Mucosa of descending colon (tissue), 3 donors: ENCODE measurements at regions not wholly inside any gene's neighbourhood (a gene's known extent, or its start where the extent isn't known, plus 50 kb on each side); places are given as distances from the start of the nearest gene placed in this dataset.

Source experiments
- ATAC-seq: fragments of 200-7000 bp; cut with Tn5 transposase; one replicate; pipeline ENCODE4 v1.9.1; 2020; ENCODE audit warnings: mild to moderate bottlenecking, moderate library complexity
- DNase-seq, 3 donors: peaks; one replicate each; pipeline ENCODE4 v3.0.0-alpha.2; 2020
- H3K36me3 ChIP-seq: fragments of 200-600 bp; one replicate; pipeline ENCODE4 v1.8.0; 2021; ENCODE audit warnings: low read depth, mild to moderate bottlenecking
- H3K4me1 ChIP-seq: fragments of 200-600 bp; one replicate; pipeline ENCODE4 v1.8.0; 2021; ENCODE audit warnings: low read depth, mild to moderate bottlenecking
- H3K4me3 ChIP-seq: fragments of 200-600 bp; one replicate; pipeline ENCODE4 v1.8.0; 2021; ENCODE audit warnings: mild to moderate bottlenecking
- H3K9me3 ChIP-seq: fragments of 200-600 bp; one replicate; pipeline ENCODE4 v1.8.0; 2021; ENCODE audit warnings: mild to moderate bottlenecking
- intact Hi-C, 2 donors: fragments of 100-400 bp; cut with DNase I in 1 of 2; cut with micrococcal nuclease in 1 of 2; formaldehyde crosslinking; loops; one replicate each; pipeline versions ENCODE4 v1.11.0 to v1.11.1; 2022; cut with DNase I, micrococcal nuclease
- TF ChIP-seq, protein P1 (sequence below): fragments of 200-600 bp; IDR thresholded peaks from one replicate; pipeline ENCODE4 v1.8.0; 2022; ENCODE audit warnings: antibody characterized with exemption, mild to moderate bottlenecking
- donor health status: DM: no; HTN: no; CAD: no; lungs with moderate emphysema.
- donor health status: DM: no; HTN: no; CAD: no.
- donor health status: DM: no; HTN: yes; CAD: no.

DNA sequence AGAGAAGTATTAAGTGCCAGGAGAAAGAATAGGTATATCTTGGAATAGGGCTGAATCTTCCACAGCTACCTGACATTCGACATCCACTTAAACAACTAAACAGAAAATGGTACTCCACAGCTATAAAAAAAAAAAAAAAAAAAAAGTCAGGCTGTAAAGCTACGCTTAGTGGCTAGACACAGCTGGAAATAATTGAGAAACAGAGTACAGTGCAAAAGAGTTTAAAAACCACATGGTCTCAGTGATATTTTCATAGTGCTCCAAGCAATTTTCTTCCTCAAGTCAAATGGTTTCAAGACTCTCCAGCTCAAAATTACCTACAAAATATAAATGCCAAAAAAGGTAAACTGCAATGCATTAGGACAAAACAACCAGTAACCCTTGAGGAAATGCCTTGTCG lies 607.1 kb downstream of the KCNJ2 start:
- no peaks in the 10 kb centered on the region for H3K4me1 ChIP-seq
- intact Hi-C loops: no loop called here
- H3K36me3 ChIP-seq: no peaks in the 10 kb centered on the region
- no peak for DNase-seq
- no peak for ATAC-seq
- TF ChIP-seq, protein P1, sequence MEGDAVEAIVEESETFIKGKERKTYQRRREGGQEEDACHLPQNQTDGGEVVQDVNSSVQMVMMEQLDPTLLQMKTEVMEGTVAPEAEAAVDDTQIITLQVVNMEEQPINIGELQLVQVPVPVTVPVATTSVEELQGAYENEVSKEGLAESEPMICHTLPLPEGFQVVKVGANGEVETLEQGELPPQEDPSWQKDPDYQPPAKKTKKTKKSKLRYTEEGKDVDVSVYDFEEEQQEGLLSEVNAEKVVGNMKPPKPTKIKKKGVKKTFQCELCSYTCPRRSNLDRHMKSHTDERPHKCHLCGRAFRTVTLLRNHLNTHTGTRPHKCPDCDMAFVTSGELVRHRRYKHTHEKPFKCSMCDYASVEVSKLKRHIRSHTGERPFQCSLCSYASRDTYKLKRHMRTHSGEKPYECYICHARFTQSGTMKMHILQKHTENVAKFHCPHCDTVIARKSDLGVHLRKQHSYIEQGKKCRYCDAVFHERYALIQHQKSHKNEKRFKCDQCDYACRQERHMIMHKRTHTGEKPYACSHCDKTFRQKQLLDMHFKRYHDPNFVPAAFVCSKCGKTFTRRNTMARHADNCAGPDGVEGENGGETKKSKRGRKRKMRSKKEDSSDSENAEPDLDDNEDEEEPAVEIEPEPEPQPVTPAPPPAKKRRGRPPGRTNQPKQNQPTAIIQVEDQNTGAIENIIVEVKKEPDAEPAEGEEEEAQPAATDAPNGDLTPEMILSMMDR: no peak
- H3K9me3 ChIP-seq: no peaks in the 10 kb centered on the region
- H3K4me3 ChIP-seq: no peak overlapping the region

DNA sequence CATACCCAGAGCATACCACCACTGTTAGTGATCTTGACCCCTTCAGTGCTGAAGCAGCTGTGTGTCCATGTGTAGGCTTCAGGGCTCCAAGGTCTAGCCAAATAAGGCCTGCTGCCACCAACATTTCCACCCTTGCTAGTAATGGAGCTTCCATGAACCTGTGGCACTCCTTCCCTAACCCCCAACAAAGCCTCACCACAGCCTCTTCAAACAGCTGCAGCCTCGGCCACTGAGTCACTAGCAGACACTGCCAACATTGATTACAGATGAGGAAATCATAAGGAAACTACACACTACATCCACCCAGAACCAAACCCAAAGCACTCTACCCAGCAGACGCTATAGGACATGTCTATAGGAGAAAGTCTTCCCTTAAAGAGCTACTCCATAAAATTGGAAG lies 610.7 kb downstream of the KCNJ2 start:
- TF ChIP-seq, protein P1: no peak
- no peak for ATAC-seq

DNA sequence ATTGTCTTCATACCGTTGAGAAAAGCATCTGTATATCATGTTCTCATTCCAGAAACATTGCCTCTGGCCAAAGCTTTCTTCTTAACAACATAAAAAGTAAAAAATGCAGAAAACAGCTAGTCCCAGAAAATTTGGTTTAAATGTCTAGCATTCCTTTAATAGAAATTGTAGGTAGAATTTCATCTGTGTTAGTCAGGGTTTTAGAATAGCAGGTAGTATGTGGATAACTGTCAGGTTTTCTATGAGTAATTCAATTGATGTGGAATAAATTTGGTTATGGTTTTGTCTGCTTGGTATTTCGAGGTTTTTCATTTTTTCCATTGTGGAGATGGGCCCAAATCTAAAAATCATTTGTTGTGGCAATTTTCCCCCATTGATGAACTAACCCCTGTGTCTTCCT lies 616.7 kb downstream of the KCNJ2 start:
- TF ChIP-seq, protein P1: no peak
- intact Hi-C loops: no loop called here
- no peak for DNase-seq
- H3K4me3 ChIP-seq: no peak overlapping the region
- no peak for ATAC-seq
- H3K4me1 ChIP-seq: no peaks in the 10 kb centered on the region
- H3K36me3 ChIP-seq: no peaks in the 10 kb centered on the region
- no peaks in the 10 kb centered on the region for H3K9me3 ChIP-seq

More for the DNA sequence above, 610.7 kb downstream of the KCNJ2 start:
- no peak for DNase-seq
- intact Hi-C loops: no loop called here
- Histone ChIP-seq H3K4me3 (no peak overlapping the region), H3K36me3 (no peaks in the 10 kb centered on the region), H3K4me1 (no peaks in the 10 kb centered on the region), H3K9me3 (no peaks in the 10 kb centered on the region)

DNA sequence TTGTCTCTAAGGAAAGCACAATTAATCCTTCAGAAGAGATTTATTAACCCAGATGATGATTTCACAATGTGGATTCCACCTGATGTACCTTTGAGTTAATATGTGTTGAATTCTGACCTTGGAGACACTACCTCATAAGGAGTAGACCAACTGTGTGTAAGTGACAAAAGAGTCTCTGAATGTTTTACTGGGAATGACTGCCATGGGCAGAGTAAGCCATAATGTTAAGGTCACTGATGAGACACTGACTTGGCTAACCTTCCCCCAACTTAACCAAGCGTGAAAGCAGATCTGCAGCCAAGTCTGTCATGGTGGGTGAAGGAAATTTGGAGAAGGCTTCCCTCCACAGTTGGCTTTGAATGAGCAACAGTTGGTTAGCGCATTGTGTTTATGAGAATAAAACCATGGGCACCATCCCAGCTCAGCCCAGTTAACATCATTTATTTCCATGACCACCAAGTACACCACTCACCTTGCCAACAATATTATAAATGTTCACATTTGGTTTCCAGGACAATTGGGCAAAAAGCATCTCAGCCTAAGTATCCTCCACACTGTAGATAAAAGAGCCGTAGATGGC lies 618.5 kb downstream of the KCNJ2 start:
- Histone ChIP-seq H3K9me3 (no peaks in the 10 kb centered on the region), H3K4me1 (no peaks in the 10 kb centered on the region), H3K4me3 (no peak overlapping the region), H3K36me3 (no peaks in the 10 kb centered on the region)
- no peak for DNase-seq
- intact Hi-C loops: no loop called here
- ATAC-seq: no peak
- TF ChIP-seq, protein P1: no peak

DNA sequence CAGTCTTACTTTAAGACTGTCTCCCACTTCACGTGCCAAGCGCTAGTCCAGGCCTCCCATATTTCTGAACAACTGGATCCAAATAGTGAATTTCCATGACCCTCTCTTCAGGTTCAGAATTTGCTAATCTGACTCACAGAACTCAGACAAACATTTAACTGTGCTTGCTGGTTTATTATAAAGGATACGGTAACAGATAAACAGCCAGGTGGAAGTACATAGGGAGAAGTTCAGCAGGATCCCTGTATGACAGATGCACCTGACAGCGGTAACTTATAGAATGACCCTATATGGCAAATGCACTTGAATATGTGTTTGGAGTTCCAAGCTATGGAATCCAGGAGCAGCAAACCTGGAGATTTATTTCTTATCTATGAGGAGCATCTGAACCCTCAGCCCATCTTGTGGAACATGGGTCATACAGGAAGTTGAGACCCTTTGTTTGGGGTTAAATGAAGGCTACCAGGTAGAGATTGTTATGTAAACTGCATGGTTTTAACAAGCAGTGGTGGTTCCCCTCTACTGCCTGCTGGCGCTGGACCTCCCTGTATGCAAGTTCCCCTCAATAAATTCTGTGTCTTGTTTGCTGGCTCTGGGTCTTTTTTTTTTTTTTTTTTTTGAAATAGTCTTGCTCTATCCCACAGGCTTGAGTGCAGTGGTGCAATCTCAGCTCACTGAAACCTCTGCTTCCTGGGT lies 622.6 kb downstream of the KCNJ2 start:
- TF ChIP-seq, protein P1: no peak
- no peak overlapping the region for H3K4me3 ChIP-seq
- intact Hi-C loops: no loop called here
- no peaks in the 10 kb centered on the region for H3K4me1 ChIP-seq
- no peak for DNase-seq
- H3K36me3 ChIP-seq: no peaks in the 10 kb centered on the region
- no peaks in the 10 kb centered on the region for H3K9me3 ChIP-seq
- no peak for ATAC-seq
